HG02885 (cell line): ENCODE measurements at regions not wholly inside any gene's neighbourhood (a gene's known extent, or its start where the extent isn't known, plus 50 kb on each side); places are given as distances from the start of the nearest gene placed in this dataset.
"Not testable (repeated sequence)": the region's sequence is repeated elsewhere in the genome, so short reads cannot be mapped to it uniquely, and the experiment has no call there.

Source experiments
- ATAC-seq: cut with Tn5 transposase; IDR thresholded peaks from one replicate; pipeline ENCODE4 v1.9.1; 2021; ENCODE audit warnings: mild to moderate bottlenecking; ENCODE audit not compliant: unreplicated experiment, poor library complexity

DNA sequence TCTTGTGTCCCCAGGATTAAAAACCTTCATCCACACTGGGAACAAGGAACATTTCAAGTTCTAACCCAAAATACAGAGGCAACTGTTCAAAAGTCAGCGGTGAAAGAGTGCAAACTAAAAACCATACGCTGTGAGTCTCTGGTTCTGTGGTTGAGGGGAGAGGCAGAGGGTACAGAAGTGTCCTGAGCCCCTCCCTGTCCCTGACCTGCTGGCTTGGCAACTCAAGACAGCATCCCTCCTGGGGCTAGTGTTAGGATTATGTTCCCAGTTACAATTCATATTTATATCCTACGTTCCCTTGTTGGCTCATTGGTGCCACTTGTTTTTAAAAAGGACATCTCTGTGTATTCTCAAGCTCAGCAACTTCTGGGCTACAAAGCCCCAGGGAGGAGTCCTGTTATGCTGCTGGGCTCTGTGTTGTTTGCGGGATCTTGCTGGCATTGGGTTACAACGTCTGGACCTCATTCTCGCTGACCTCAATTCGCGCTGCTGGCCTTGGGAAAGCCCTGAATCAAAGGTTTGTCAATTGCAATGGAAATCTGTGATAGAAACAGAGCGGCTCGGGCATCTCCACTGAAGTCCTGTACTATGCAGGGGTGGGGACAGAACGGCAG, 420.8 kb downstream of the FUT8 start:
- no peak for ATAC-seq

DNA sequence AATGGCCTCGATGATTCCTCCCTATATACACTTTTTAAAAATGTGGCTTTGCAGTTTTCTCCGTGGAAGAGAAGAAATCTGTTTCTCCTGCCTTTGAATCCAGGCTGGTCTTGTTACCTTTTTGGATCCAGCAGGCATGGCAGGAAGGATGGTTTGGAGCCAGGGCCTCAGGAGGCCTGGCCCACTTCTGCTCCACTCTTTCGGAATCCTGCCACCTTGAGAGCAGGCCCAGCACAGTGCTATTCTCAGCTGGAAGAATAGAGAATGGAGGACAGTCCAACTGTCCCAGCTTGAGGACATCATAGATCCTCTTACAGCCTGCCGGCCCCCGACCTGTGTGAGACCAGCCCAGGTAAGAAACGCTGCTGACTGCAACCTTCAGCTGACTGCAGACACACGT, 421.5 kb downstream of the FUT8 start:
- no peak for ATAC-seq

DNA sequence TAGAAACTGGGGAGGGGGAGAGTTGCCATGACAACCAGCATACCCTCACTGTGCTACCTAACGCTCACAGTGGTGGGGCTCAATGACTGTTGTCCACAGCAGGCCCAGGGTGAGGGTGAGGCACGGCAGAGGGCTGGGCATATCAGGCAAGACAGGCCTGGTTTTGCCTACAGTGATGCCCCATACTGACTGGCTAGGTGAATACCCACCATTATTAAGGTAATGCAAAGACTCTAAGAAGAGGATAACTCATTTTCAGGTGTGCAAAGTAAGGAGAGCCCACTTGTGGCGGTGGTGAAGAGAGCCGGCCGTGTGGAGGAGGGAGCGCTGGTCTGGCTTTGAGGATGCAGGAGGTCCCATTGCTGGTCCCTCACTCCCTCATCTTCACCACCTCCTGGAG, 422.3 kb downstream of the FUT8 start:
- ATAC-seq: no peak

DNA sequence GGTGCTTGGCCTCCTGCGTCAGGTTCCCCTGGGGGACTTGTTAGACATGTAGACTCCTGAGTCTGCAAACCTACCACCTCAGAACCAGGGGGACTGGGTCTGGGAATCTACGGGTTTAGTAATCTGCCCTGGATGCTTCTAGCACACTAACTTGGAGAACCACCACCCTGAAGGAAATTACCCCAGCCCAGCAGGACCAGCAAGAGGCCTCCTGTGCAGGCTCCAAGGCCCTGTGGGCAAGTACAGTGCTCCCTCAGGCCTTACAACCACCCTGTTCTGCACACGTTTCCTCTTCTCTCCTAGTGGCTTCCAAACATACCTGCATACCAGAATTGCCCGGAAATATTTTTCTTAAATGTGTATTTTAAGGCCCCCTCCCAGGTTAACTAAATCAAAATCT, 423.0 kb downstream of the FUT8 start:
- ATAC-seq: no peak

DNA sequence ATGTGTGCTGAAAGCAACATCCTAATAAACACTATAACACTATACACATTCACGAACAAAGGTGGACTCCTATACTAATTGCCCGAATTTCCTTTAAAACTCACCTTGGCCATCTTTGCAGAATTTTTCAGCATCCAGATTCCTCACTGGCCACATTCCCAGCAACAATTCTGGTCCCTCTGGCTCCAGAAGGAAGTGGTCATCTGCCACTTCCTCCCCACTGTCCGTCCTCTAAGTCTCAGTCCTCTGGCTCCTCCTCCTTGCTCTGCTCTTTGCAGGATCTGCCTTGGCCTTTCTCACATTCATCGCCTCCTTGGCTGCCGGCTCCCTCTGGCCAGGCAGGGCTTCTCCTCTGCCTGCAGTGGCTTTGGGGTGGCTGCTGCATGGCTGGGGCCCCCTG, 426.0 kb downstream of the FUT8 start:
- no peak for ATAC-seq

DNA sequence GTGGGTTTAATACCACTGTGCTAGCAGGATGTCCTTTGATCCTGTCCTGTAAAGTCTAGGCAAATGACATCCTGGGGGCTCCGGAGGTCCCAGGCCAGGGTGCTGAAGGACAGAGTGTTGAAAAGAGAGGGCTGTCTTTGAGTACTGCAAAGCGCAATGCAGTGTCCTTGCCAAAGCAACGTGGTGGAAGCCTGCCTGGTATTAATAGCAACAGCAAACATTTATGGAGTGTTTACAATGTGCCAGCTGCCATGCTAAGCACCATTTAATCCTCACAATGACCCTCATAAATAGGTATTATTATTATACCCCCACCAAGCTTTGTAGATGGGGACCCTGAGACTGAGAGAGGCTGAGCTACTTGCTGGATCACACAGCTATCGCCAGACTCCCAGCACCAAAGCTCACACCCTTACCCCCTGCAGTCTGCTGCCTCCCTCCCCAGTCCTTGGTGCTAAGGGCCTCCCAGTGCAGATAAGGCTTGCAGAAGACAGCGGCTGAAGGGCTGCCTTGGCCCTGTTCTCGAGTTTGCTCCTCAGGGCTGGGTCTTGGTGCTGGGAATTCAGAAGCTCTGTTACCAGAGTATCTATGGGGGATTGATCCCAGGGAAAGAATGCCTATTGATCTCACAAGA, 427.7 kb downstream of the FUT8 start:
- no peak for ATAC-seq

DNA sequence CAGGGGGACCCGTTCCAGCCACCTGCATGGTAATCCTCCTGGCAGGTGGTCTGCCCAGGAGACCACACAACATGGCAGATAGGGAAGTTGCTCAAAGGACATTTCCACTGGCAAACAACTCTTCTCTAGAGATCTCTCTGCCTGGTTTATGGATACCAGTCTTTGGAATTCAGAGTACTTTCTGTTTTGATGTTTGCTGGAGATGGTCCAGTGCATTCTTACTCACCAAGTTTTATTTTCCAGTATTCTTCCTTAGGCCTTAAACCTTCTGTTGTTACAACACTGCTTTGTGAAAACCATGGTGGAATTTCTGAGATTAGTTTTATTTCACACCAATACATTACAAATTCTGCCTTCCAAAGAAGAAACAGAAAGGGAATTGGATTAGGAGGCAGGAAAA, 428.3 kb downstream of the FUT8 start:
- ATAC-seq: no peak

DNA sequence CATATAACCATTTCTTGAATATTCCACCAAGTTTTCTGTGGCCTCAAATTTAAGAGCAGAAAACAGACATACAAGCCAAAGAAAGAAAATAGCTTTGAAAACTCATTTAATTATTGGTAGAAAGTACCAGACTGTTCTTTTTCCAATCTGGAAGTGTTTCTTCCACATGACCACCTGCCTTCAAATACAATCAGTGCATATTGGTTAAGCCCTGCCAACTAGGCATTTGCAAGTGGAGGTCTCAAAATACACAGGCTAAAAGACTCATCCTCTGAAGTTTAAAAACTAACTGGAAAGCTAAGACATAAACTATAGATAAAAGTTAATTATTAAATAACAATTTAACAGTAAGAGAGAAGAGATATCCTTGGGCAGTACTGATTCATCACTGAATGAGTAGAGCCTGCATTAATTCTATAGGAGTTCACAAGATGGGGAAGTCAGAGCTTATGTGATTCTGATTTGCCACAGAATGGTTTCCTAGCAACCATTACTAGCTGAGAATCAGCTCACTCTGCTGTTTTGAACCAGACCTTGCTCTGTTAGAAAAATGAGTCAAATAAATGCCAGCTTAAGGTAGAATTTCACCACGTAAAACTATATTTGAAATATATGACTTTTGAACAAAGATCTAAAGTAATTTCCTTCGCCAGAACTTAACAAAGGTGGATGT, 433.8 kb downstream of the FUT8 start:
- ATAC-seq: no peak

DNA sequence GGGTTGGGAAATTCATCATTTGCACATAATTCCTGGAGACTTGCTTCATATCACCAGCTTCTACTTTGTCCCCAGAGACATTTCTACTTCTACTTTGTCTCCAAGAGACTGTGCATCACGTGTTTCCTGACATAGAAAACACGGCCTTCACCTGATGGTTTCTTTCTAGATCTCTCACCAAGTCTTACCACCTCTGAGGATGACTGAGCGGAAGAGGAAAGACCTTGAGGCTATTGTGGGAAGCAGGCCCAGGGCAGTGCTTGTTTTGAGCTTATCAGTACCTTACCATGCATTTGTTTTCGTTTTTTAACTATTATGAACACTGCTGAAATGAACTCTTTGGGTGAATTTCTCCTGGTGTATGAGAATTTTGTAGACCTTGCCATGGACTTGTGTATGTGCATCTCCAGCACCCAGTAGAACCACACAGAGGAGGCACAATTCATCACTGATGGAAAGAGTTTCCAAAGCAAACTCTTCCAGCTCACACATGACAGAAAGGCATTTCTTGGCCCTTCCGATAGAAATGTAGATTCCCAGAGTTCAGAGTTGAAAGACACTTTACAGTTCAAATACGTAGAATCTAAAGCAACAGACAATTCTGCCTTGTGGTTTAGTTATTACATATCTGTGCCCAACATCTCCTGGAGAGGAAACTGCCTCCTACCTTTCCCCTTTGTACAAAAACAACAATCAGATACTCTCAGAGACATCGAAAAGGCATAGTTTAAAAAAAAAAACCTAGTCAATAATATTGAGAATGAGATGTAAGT, 434.7 kb downstream of the FUT8 start:
- ATAC-seq: peak; percentile 52

DNA sequence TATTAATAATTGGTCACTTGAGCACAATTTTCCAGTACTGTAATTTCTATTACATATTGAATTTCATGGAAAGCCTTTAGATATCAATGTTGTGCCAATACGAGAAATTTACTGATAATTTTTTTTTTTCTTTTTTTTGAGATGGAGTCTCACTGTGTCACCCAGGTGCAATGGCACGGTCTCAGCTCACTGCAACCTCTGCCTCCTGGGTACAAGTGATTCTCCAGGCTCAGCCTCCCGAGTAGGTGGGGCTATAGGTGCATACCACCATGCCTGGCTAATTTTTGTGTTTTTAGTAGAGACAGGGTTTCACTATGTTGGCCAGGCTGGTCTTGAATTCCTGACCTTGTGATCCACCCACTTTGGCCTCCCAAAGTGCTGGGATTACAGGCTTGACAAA, 435.4 kb downstream of the FUT8 start:
- not testable (repeated sequence) for ATAC-seq

DNA sequence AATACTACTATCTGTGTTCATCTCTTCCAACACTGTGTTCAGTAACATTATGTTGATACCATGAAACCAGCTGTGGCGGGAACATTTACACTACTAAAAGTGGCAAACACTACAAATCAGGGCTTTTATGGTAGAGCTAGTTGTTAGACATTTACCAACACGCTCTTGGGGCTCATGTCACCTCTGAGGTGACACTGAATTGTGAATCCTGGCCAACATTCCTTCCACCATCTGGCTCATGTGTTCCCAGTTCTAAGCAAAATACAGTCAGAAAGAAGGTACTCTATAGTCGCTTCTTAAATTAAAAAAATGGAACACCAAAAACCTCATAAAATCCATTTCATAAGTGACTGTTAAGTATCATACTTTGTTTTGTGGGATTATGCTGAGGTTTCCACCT, 436.6 kb downstream of the FUT8 start:
- no peak for ATAC-seq

DNA sequence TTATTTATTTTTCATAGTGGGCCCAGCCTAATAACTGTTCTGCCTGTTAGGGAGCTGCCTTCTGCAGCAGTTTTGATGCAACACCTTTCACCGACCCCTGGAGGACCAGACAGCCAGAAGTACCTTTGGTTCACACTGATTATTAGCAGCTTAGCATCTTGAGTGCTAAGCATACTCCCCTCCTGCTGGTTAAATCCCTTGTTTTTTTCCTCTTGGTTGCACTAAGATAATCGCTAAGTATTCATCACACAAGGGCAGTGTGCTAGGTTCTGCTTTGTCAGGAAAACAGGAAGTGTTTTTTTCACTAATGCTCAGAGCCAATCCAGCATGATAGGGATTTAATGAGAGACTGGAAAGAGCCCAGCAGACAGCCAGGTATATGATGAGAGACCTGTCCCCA, 437.0 kb downstream of the FUT8 start:
- no peak for ATAC-seq

DNA sequence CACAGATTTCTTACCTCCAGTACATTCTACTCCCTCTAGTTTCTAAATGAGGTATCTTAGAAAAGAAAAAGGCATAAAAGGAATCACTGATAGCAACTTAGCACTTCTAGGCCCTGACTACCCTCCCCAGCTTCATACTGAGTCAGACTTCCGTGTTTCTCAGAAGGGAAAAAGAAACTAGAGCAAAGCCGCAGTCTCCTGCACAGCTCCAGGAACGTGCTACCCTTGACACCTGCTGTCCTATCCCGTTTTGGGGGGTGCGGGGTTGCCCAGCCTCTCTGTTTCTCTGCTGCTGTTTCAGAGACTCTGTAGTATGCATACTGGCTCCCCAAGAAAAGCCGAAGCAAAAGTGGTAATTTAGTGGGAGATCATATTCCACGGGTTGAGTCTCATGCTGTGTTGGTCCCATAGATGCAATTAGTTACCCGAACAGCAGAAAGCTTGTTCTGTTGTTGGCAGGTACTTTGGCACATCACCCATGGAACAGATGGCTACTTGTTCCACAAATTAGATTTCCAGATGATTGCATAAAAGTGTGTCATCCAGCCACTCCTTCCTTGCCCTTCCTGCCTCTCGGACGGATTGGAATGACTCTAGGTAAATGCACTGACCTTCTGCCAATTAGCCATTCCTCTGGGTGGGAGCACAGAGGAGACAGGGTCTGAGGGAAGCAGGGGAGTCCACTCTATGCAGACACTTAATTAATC, 438.1 kb downstream of the FUT8 start:
- ATAC-seq: no peak

DNA sequence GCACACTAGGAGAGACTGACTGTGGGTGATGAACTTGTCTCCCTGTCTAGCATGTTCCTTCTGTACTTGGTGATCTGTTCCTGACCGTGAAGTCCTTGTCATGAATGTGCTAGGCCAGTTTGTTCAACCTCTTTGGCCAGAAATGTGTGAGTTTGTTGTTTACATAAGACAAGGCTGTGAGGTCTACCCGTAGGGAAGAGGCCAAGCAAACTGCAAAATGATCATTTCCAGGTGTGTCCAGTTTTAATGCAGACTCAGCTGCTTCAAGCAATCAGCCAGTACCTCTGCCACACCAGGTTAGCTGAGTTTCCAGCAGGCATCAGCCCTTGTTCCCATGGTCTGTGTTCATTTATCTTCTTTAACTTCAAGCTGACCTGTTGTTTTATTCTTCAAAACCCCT, 440.2 kb downstream of the FUT8 start:
- no peak for ATAC-seq

DNA sequence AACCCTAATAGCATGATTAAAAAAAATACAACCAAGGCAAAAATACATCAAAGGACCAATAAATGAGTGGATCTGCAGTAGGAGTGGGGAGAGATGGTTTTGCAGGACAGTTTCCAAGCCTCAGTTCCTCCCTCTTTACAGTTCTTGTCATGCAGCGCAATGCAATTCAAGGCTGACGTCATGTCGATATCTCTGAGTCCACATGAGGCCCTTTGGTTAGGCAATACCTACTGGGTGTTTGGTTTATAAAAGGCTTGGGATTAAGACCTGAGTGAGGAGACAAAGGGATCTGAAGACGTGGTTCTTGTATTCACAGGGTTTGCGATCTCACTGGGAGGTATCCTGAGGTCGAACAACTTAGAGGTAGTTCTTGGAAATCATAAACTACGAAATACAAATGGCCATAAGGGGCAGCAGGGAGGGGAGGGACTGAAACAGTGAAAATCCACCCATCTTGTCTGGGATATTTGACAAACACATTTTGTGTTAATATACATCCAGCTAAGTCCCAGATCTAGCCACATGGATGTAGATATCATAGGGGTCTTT, 441.0 kb downstream of the FUT8 start:
- no peak for ATAC-seq

DNA sequence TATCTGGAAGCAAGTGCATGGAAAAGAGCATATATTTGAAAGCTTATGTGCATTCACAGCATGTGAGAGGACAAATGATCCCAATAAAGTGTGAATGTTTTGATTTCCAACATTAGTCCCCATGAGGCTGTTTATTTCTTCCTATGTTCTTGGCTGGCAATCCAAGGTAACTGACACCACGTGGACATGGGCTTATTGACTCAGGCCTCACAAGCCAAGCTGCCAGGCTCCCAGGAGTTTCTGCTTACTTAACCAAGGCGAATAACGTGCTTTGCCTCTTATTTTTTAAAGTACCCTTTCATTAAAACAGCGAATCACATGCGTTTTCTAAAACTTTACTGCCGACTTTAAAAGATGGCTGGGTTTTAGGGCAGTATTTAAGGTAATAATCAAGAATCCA, 441.7 kb downstream of the FUT8 start:
- ATAC-seq: no peak

DNA sequence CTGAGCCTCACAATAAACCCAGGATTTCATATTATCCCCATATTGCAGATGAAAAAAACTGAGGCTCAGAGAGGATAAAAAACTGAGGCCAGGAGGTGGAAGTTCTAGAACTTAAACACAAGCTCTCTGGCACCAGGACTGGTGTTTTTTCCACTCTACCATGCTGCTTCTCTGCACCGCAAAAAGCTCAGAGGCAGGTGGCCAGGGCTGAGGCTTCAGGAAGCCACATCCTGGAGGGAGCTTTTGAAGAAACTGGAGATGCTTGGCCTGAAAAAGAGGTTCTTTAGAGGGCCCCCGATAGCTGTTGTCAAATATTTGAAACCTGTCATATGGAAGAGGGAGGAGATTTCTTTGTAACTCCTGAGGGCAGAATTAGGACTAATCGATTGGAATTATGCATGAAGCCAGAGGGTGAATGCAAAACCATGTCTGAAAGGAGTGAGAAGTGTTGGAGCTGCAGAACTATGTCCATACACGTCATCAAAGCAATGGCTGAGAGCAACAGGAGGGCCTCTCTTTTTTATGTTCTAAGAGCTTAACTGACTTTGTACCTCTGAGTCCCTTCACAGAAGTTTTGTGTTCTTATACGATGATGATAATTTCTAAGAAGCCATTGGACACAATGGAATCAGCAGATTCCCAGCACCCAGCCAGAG, 448.6 kb downstream of the FUT8 start:
- ATAC-seq: no peak

DNA sequence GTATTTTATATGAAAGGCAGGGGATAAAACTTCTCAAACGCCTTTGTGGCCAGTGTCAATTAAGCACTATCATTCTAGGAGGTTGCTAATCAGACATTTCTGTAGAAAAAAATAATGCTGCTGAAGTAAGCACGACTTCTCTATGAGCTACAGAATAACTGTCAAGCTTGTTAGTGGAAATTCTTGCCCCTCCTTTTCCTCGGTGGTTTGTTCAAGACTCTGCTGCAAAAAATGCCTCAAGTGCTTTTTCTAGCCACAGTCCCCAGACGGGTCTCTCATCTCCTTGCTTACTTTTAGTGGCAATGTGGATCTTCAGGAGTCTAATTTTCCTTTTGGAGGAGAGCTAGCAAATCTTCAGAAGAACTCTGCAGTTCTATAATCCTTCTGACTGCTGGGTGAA, 452.0 kb downstream of the FUT8 start:
- no peak for ATAC-seq

DNA sequence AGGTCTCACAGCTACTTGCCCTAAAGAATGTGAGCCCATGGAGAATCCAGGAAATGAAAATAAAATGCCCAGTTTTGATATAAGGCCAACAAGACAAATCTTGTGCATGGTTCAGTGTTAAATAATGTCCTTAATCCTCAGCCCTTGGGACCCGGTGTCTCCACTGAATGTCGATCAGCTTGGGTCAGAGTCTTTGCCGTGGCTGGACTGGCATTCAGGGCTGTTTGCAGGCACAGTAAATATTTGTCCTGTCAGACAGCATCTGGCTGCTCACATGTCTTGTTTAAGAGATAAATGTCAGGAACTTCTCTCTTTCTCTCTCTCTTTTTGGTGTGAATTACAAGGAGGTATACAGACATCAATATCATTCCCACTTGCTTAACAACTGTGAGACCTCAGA, 452.5 kb downstream of the FUT8 start:
- ATAC-seq: no peak

DNA sequence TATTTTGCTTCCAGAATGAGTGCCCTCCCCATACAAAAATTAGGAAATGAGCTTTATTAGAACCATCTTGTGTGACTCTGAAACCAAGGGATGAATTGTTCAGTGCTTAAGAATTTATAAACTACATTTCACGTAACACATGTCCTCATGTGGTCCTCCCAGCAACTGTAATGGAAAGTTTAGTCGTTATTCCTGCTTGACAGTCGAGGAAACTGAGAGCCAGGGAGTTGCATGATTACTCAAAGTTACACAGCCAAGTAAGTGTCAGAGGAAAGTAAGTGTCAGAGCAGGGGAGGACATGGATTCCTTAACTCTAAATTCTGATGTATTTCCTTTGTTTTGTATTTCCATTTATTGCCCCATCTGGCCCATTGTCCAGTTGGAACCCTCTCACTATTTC, 453.9 kb downstream of the FUT8 start:
- ATAC-seq: no peak
